ENCODE measurements at regions not wholly inside any gene's neighbourhood (a gene's known extent, or its start where the extent isn't known, plus 50 kb on each side); places are given as distances from the start of the nearest gene placed in this dataset.

GRCh38 chr14:101062601-101063000, 159.1 kb upstream of the RTL1 start:
- TF ChIP-seq EP300 (IDR thresholded peaks at IDR 0.05; ENCODE audit: borderline replicate concordance in 1 of 2, low read depth in 1 of 2, low read length in 1 of 2) (no peak), EZH2phosphoT487 (IDR thresholded peaks at IDR 0.05; ENCODE audit: borderline replicate concordance, low read depth) (no peak), CTCF (IDR thresholded peaks at IDR 0.05) (no peak), ELF1 (IDR thresholded peaks at IDR 0.05) (no peak), SIN3A (IDR thresholded peaks at IDR 0.05; ENCODE audit: borderline replicate concordance, low read depth, low read length) (no peak), SMC3 (IDR thresholded peaks at IDR 0.05; ENCODE audit: low read depth, low read length) (no peak), REST (IDR thresholded peaks at IDR 0.05; ENCODE audit: low read depth, low read length) (no peak), YY1 (IDR thresholded peaks at IDR 0.05; ENCODE audit: low read depth) (no peak)
- TF ChIP-seq, protein P1, sequence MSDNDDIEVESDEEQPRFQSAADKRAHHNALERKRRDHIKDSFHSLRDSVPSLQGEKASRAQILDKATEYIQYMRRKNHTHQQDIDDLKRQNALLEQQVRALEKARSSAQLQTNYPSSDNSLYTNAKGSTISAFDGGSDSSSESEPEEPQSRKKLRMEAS (IDR thresholded peaks at IDR 0.05; ENCODE audit: low read depth): no peak

Measured in SK-N-SH (cell line).